Astrocyte of the cerebellum (primary cell): ENCODE measurements at regions not wholly inside any gene's neighbourhood (a gene's known extent, or its start where the extent isn't known, plus 50 kb on each side); places are given as distances from the start of the nearest gene placed in this dataset.

Source experiments
- DNase-seq: peaks from one replicate; pipeline ENCODE4 v3.0.0-alpha.2; 2011; ENCODE audit warnings: low read depth
- H3K4me3 ChIP-seq: 2 replicates; pipeline ENCODE4 v1.5.1; 2011; ENCODE audit warnings: mild to moderate bottlenecking, low read depth, low read length, moderate library complexity
- in situ Hi-C: cut with HindIII; loops from 2 replicates; pipeline ENCODE4 v1.10.0; 2017; ENCODE audit warnings: low sequenced_read_pairs
- TF ChIP-seq, protein P1 (sequence below): IDR thresholded peaks from 2 replicates; pipeline ENCODE4 v1.5.1; 2012; ENCODE audit warnings: low read length, low read depth, moderate library complexity, mild to moderate bottlenecking; ENCODE audit errors: missing control alignments

DNA sequence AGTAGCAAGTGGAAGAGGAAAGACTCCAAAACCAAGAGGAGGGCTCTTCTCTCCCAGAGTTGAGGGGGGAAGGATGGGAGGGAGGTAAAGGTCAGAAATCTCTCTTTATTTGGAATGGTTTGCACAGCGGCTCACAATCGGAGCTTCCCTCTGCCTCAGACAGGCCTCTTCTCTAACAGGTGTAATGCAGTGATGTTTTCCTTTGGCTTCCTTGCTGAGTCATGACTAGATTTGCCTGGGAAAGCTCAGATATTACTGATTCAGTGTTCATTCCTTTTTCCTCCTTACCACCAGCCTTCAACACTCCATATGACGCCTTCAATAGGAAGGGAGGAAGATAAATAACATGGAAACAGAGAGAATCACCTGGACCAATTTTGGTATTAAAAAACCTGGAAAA is 136.6 kb downstream of the RNF152 start:
- TF ChIP-seq, protein P1, sequence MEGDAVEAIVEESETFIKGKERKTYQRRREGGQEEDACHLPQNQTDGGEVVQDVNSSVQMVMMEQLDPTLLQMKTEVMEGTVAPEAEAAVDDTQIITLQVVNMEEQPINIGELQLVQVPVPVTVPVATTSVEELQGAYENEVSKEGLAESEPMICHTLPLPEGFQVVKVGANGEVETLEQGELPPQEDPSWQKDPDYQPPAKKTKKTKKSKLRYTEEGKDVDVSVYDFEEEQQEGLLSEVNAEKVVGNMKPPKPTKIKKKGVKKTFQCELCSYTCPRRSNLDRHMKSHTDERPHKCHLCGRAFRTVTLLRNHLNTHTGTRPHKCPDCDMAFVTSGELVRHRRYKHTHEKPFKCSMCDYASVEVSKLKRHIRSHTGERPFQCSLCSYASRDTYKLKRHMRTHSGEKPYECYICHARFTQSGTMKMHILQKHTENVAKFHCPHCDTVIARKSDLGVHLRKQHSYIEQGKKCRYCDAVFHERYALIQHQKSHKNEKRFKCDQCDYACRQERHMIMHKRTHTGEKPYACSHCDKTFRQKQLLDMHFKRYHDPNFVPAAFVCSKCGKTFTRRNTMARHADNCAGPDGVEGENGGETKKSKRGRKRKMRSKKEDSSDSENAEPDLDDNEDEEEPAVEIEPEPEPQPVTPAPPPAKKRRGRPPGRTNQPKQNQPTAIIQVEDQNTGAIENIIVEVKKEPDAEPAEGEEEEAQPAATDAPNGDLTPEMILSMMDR, result no peak
- no peak overlapping the region for H3K4me3 ChIP-seq
- DNase-seq, result no peak
- in situ Hi-C loops, result loop anchor here (5.0 kb wide), 1 partner anchor 41 kb away; no protein-coding TSS in a partner anchor

DNA sequence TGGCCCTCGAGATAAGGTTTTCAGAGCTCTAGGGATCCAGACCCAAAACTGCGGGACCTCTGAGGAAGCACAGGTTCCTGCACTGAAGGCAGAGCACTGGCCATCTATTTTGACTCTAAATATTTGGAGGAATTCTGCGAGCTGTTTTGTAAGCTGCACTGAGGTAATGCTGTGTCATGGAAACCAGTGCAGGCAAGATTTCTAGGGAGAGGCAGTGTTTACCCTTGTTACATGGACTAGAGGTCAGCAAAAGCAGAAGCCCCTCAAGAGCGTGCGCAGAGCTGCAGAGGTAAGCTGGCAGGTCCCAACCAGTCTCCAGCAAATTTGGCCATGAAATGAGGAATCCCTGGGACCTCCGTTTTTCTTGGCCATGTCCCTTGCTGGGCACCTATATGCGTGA is 137.3 kb downstream of the RNF152 start:
- in situ Hi-C loops, result loop anchor here (5.0 kb wide), 1 partner anchor 42 kb away; no protein-coding TSS in a partner anchor
- TF ChIP-seq, protein P1, result no peak
- DNase-seq, result no peak
- no peak overlapping the region for H3K4me3 ChIP-seq

DNA sequence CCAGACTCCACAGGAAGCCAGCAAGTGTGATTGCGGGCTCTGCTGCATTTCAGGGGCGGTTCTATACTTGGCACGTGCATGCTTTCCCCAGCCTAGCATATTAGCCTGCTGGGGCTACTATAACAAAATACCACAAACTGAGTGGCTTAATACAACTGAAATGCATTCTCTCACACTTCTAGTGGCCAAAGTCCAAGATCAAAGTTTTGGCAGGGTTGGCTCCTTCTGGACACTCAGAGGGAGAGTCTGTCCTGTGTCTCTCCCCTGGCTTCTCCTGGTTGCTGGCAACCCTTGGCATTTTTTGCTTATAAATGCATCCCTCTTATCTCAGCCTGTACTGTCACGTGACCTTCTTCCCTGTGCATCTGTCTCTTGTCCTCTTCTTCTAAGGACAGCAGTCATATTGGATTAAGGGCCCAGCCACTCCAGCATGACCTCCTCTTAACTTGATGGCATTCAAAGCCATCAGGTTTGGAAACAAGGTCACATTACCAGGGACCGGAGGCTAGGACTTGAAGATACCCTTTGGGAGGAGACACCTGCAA is 138.7 kb downstream of the RNF152 start:
- TF ChIP-seq, protein P1, result no peak
- no peak for DNase-seq
- H3K4me3 ChIP-seq, result no peak overlapping the region
- in situ Hi-C loops, result no loop called here

DNA sequence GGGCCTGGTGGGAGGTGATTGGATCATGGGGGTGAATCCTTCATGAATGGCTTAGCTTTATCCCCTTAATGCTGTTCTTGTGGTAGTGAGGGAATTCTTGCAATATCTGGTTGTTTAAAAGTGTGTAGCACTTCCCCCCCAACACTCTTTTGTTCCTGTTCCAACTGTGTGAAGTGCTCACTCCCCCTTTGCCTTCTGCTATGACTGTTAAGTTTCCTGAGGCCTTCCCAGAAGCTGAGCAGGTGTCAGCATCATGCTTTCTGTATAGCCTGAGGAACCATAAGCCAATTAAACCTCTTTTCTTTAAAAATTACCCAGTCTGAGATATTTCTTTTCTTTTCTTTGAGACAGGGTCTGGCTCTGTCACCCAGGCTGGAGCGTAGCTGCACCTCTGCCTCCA is 139.4 kb downstream of the RNF152 start:
- DNase-seq, result no peak
- no peak overlapping the region for H3K4me3 ChIP-seq
- in situ Hi-C loops, result no loop called here
- TF ChIP-seq, protein P1, result no peak

DNA sequence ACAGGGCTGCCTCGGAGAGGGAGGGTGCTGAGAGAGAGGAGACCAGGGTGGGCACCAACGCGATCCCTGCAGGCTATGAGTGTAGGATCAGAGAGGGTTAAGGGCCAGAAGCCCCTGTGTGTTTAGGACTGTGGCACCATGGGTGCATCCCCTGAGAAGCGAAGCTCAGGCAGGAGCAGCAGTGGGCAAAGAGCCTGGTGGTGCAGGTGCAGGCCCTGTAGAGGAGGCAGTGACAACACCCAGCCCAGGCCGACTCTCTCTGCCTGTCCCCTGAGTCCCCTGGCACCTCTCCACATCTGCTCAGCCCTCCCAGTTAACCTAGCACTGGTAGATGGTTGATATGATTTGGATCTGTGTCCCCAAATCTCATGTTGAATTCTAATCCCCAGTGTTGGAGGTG is 139.8 kb downstream of the RNF152 start:
- TF ChIP-seq, protein P1, result no peak
- DNase-seq, result no peak
- H3K4me3 ChIP-seq, result no peak overlapping the region
- in situ Hi-C loops, result no loop called here

DNA sequence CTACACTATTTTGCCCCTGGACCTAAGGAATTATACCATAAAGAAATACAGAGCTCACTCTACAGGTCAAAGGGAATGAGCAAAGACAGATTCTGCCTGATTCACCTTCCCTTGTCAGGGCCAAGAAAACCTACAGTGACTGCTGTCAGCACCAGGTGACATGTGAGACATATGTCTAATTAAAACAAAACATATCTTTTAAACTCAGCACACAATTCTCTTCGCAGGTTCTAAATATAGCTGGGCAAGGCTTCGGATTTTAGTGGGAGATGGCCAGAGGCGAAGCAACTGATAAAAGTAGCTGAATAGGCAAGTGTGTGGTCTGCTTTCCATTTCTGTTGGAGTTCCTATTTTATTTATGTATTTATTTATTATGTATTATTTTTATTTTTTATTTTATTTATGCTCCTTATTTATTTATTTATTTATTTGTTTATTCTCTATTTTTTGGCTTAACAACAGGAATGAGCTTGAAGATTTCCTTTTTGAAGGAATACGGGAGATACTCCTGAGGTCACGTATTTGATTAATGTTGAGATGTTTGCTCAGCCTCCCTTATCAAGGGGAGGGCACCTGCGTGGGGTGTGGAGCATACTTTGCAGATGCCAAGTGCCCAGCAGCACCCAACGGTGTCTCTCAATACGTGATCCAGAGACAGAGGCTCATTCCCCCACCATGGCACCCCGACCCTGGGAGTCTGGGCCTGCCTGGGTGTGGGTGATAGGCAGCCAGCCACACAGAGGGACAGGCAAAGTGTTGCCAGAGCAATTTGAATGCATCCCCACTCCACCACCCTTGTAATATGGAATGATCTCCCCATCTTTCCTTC is 141.8 kb downstream of the RNF152 start:
- no peak overlapping the region for H3K4me3 ChIP-seq
- DNase-seq, result no peak
- TF ChIP-seq, protein P1, result no peak
- in situ Hi-C loops, result no loop called here
